ENCODE measurements at regions not wholly inside any gene's neighbourhood (a gene's known extent, or its start where the extent isn't known, plus 50 kb on each side); places are given as distances from the start of the nearest gene placed in this dataset.
"Not testable (repeated sequence)": the region's sequence is repeated elsewhere in the genome, so short reads cannot be mapped to it uniquely, and the experiment has no call there.

DNA sequence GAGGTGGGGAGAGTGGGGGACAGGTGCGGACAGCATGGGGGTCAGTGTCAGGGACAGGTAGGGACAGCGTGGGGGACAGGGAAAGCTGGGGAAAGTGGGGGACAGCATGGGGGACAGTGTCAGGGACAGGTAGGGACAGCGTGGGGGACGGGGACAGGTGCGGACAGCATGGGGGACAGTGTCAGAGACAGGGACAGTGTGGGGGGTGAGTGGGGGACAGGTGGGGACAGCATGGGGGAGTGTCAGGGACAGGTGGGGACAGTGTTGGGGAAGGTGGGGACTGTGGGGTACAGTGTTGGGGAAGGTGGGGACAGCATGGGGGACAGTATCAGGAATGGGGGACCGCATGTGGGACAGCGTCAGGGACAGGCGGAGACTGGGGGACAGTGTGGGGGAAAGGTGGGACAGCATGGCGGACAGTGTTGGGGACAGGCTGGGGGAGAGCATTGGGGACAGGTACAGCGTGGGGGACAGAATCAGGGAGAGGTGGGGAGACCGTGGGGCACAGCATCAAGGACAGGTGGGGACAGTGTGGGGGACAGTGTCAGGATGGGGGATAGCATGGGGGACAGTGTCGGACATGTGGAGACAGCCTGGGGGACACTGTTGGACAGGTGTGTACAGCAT, 96.1 kb downstream of the TMEM121 start:
- peaks cover 0 to 9% (median 4%) of the 10 kb centered on the region in 4 donors for H3K4me1 ChIP-seq
- intact Hi-C loops (cut with DNase I; ENCODE audit: low total_unique reads) = no loop called here
- no peak for TF ChIP-seq EP300 (IDR thresholded peaks at IDR 0.05)
- no peak for TF ChIP-seq POLR2A (IDR thresholded peaks at IDR 0.05)
- no peaks in the 10 kb centered on the region for H3K36me3 ChIP-seq
- H3K27ac ChIP-seq = no peak overlapping the region
- H3K27me3 ChIP-seq = peaks cover 0 to 14% (median 0%) of the 10 kb centered on the region in 3 donors
- DNase-seq = no peak
- no peaks in the 10 kb centered on the region for H3K9me3 ChIP-seq
- no peak overlapping the region for H3K4me3 ChIP-seq
- WGBS, 5 donors = 79 to 94% (median 87%) methylated on average over 12 of the region's 12 CpGs

- 58 to 87% (median 77%) methylated on average over 7 to 14 of the region's 14 CpGs; no CpG with 5 or more reads in 1 of the 5 donors for WGBS, 5 donors
- DNase-seq = not testable (repeated sequence)
- H3K27me3 ChIP-seq = peaks cover 0 to 14% (median 0%) of the 10 kb centered on the region in 3 donors
These were observed 96.8 kb downstream of the TMEM121 start for GRCh38 chr14:105623178-105623577.

DNA sequence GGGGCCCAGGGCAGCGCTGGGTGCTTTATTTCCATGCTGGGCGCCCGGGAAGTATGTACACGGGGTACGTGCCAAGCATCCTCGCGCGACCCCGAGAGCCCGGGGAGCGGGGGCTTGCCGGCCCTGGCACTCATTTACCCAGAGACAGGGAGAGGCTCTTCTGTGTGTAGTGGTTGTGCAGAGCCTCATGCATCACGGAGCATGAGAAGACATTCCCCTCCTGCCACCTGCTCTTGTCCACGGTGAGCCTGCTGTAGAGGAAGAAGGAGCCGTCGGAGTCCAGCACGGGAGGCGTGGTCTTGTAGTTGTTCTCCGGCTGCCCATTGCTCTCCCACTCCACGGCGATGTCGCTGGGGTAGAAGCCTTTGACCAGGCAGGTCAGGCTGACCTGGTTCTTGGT, 98.0 kb downstream of the TMEM121 start:
- intact Hi-C loops (cut with DNase I; ENCODE audit: low total_unique reads); H3K27ac ChIP-seq; H3K4me3 ChIP-seq; H3K9me3 ChIP-seq; H3K4me1 ChIP-seq; H3K36me3 ChIP-seq; DNase-seq: not testable (repeated sequence)
- peaks cover 0 to 23% (median 0%) of the 10 kb centered on the region in 3 donors for H3K27me3 ChIP-seq
- 81 to 90% (median 87%) methylated on average over 15 to 22 of the region's 22 CpGs for WGBS, 5 donors

More at GRCh38 chr14:105623178-105623577, 96.8 kb downstream of the TMEM121 start:
- H3K27ac ChIP-seq; H3K4me3 ChIP-seq; intact Hi-C loops (cut with DNase I; ENCODE audit: low total_unique reads); H3K36me3 ChIP-seq; H3K4me1 ChIP-seq; H3K9me3 ChIP-seq: not testable (repeated sequence)

- intact Hi-C loops (cut with DNase I; ENCODE audit: low total_unique reads); DNase-seq; H3K4me1 ChIP-seq; H3K9me3 ChIP-seq; H3K36me3 ChIP-seq; H3K4me3 ChIP-seq; H3K27ac ChIP-seq: not testable (repeated sequence)
- WGBS, 5 donors = 88 to 91% (median 89%) methylated on average over 24 to 25 of the region's 25 CpGs
- peaks cover 0 to 27% (median 0%) of the 10 kb centered on the region in 3 donors for H3K27me3 ChIP-seq
These were observed 98.5 kb downstream of the TMEM121 start for GRCh38 chr14:105624749-105625434.

- H3K27ac ChIP-seq; intact Hi-C loops (cut with DNase I; ENCODE audit: low total_unique reads); H3K4me3 ChIP-seq; H3K4me1 ChIP-seq; H3K9me3 ChIP-seq; DNase-seq; H3K36me3 ChIP-seq: not testable (repeated sequence)
- peaks cover 0 to 28% (median 0%) of the 10 kb centered on the region in 3 donors for H3K27me3 ChIP-seq
- 69 to 85% (median 74%) methylated on average over 7 to 9 of the region's 9 CpGs for WGBS, 5 donors
These were observed 99.1 kb downstream of the TMEM121 start for GRCh38 chr14:105625448-105625847.

GRCh38 chr14:105626111-105626510, 99.7 kb downstream of the TMEM121 start:
- WGBS, 5 donors = 61 to 80% (median 70%) methylated on average over 4 to 15 of the region's 15 CpGs
- DNase-seq = not testable (repeated sequence)

GRCh38 chr14:105626651-105627050, 100.3 kb downstream of the TMEM121 start:
- H3K27ac ChIP-seq; H3K4me3 ChIP-seq; H3K9me3 ChIP-seq; H3K4me1 ChIP-seq; intact Hi-C loops (cut with DNase I; ENCODE audit: low total_unique reads); DNase-seq; H3K36me3 ChIP-seq: not testable (repeated sequence)
- peaks cover 0 to 35% (median 0%) of the 10 kb centered on the region in 3 donors for H3K27me3 ChIP-seq
- WGBS, 5 donors = no CpG with 5 or more reads among the region's 5 CpGs

More at GRCh38 chr14:105626111-105626510, 99.7 kb downstream of the TMEM121 start:
- H3K36me3 ChIP-seq; H3K4me1 ChIP-seq; H3K9me3 ChIP-seq; H3K4me3 ChIP-seq; intact Hi-C loops (cut with DNase I; ENCODE audit: low total_unique reads); H3K27ac ChIP-seq: not testable (repeated sequence)
- H3K27me3 ChIP-seq = peaks cover 0 to 34% (median 0%) of the 10 kb centered on the region in 3 donors

- DNase-seq; H3K4me3 ChIP-seq; intact Hi-C loops (cut with DNase I; ENCODE audit: low total_unique reads); H3K27ac ChIP-seq; H3K4me1 ChIP-seq; H3K36me3 ChIP-seq: not testable (repeated sequence)
- Histone ChIP-seq H3K9me3 (peaks cover 0 to 13% (median 3%) of the 10 kb centered on the region in 4 donors), H3K27me3 (peaks cover 0 to 30% (median 0%) of the 10 kb centered on the region in 3 donors)
- 42 to 69% (median 44%) methylated on average over 3 to 5 of the region's 6 CpGs for WGBS, 5 donors
These were observed 100.9 kb downstream of the TMEM121 start for GRCh38 chr14:105627287-105627686.

Data from stomach (tissue), 8 donors.